HG03521 (cell line): ENCODE measurements at regions not wholly inside any gene's neighbourhood (a gene's known extent, or its start where the extent isn't known, plus 50 kb on each side); places are given as distances from the start of the nearest gene placed in this dataset.
"Not testable (repeated sequence)": the region's sequence is repeated elsewhere in the genome, so short reads cannot be mapped to it uniquely, and the experiment has no call there.

Experiments used
- ATAC-seq: cut with Tn5 transposase; IDR thresholded peaks from one replicate; pipeline ENCODE4 v1.9.1; 2021; ENCODE audit warnings: mild to moderate bottlenecking, moderate library complexity; ENCODE audit not compliant: unreplicated experiment

DNA sequence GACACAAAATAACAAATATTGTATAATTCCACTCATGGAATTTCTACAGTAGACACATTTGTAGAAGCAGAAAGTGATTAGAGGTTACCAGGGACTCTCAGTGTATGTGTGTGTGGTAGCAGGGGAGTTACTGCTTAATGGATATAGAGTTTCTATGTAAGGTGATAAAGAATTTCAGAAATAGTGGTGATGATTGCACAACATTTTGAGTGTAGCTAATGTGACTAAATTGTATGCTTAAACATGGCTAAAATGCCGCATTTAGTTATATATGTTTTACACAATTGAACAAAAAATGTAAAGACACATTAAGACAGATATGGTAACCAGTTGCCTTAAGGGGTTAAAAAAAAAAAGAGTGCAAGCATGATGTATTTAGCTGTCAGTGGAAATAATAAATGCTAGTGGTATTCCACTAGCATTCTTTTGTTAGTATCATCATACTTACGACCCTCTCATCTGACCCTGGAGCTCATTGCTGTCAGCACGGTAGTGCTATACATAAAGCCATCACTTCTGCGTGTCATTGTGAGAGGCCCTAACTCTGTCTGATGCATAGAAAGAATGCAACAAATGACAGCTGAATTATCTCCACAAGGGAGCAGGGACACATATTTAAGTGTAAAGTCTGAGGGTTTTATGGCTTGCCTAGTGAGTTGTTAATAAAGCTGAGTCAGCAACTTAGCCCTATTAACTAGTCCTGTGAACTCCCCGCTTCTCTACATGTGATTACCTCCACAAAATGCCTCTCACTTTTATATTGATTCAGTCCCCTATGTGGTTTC lies 134.1 kb upstream of the RXFP2 start:
- ATAC-seq, result no peak

DNA sequence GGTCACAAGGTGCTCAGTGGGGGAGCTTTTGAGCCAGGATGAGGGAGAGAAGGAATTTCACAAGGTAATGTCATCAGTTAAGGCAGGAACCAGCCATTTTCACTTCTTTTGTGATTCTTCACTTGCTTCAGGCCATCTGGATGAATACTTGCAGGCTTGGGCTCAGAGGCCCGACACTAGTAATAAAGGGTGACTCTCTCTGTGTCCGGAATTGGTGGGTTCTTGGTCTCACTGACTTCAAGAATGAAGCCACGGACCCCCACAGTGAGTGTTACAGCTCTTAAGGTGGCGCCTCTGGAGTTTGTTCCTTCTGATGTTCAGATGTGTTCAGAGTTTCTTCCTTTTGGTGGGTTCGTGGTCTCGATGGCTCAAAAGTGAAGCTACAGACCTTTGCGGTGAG lies 131.8 kb upstream of the RXFP2 start:
- ATAC-seq, result not testable (repeated sequence)

DNA sequence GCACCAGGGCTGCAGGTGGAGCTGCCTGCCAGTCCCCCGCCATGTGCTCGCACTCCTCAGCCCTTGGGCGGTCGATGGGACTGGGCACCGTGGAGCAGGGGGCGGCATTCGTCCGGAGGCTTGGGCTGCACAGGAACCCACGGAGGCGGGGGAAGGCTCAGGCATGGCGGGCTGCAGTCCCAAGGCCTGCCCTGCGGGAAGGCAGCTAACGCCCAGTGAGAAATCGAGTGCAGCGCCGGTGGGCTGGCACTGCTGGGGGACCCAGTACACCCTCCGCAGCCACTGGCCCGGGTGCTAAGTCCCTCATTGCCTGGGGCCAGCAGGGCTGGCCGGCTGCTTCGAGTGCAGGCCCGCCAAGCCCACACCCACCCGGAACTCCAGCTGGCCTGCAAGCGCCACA lies 130.5 kb upstream of the RXFP2 start:
- ATAC-seq, result not testable (repeated sequence)

DNA sequence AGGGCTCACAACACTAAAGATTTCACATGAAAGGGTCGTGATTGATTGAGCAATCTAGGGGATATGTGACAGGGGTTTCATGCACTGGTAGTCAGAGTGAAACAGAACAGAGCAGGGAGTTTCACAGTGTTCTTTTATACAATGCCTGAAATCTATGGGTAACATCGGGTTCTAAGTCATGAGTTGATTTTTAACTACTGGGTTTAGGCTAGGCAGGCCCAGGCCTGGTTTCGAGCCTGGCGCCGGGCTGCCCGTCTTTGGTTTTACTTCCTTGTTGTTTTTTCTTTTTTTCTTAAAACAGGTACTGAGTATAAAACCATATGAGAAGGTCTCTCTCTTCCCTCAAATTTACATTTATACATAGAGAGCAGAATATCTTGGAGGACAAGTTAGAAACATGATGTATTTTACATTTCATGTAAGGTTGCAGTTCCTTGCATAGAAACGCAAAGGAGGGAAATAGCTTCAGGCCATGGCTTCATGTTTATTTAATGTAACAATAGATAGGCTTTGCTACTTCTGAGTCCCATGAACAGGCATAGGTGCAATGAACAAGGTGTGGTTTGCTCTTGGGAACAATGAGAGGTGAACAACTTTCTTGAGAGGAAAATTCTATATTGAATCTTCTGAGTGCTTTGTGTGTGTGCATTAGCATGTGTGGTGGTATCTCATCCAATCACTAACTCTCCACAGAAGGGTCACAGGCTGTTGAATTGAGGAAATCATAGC lies 128.9 kb upstream of the RXFP2 start:
- no peak for ATAC-seq

DNA sequence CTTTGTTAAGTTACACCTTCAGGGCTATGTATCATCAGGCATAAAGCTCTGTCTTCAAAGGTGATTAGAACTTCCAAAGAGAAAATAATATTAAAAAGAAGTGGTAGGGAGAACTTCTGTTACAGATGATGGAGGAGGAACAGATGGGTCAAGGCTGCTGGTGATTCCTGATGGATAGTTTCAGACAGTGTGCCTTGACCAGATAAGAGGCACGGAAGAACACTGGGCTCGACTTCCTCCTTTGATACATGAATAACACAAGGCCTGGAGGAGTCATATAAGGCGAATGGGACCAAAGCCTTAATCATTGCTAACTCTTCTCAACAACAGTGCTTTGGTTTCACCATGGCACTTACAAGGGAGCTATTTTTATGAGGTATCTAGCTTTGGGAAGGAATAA lies 128.1 kb upstream of the RXFP2 start:
- ATAC-seq, result no peak

DNA sequence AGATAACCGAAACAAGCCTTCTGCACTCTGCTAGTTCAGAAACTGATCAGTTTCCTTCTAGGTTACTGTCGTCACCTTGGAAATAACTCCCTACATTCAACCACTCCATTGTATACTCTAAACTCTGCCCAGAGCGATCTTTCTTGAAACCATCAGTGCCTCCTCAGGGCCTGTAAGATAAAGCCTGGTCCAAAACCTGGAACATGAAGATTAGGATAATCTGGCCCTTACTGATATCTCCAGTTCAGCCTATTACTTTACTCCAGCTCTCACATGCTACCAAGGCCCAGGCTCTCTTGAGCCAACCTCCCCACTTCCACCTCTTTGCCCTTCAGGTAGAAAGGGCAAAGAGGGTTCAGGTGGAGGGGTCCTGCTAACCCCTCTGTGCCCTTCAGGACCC lies 125.3 kb upstream of the RXFP2 start:
- ATAC-seq, result no peak

DNA sequence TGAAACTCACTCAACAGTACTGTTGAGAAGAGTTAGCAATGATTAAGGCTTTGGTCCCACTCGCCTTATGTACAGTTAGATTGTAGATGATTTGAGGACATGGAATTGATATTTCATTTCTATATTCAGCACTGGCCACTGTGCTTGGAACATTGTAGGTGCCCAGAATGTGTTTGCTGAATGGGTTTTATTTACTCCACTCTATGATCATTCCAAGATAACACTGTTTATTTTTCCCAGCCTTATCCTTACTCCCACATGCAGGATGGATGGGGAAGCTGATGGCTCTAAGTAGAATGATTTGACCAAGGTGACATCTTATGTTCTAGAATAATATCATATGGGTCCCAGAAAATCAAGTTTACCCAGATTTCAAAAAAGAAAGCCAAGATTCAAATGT lies 124.6 kb upstream of the RXFP2 start:
- no peak for ATAC-seq

DNA sequence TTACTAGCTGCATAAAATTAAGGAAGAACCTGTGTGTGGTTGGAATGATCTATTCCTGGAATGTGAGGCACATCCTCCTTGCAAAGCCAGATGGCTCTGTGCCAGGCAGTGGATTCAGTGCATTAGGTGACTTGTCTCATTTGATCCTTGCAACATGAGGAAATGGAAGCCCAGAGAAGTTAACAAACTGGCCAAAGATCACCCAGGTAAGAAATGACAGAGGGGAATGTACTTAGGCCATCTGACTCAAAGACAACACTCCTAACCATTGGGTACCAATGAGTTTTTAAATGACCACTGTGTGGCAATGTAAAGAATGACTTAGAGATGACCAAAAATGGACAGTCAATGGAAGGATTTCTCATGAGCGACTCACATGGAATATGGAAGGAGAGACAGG lies 114.2 kb upstream of the RXFP2 start:
- ATAC-seq, result no peak

DNA sequence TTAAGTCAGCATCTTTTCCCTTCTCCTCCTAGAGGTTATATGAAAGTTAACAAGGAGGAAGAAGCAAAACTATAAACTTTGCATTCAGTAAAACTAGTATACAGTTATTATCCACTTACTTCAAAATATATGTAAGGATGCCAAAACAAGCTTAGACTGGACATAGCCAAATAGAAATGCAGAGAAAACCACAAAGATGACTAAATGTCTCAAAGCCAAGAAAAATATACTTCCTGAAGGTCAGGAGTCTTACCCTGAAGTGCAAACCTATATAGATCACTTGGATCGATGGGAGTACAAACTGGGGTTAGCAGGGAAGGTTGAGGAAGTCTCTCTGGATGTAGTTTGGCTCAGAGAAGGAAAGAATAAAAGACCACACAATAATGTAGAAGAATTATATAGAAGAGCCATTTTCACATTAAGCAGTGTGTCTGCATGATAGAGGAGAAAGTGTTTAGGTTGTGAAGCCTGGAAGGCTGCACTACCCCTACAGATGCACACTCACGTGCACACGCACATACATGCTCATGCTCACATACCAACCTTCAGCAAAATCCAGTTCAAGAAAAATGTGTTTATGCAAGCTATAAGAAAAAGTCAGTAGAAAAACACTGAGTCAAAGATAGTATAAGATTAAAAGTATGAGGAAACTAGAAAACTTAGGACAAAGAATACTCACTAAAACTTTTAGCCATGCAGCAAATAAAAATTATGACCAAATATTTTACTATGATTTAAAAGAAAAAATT lies 112.1 kb upstream of the RXFP2 start:
- no peak for ATAC-seq

DNA sequence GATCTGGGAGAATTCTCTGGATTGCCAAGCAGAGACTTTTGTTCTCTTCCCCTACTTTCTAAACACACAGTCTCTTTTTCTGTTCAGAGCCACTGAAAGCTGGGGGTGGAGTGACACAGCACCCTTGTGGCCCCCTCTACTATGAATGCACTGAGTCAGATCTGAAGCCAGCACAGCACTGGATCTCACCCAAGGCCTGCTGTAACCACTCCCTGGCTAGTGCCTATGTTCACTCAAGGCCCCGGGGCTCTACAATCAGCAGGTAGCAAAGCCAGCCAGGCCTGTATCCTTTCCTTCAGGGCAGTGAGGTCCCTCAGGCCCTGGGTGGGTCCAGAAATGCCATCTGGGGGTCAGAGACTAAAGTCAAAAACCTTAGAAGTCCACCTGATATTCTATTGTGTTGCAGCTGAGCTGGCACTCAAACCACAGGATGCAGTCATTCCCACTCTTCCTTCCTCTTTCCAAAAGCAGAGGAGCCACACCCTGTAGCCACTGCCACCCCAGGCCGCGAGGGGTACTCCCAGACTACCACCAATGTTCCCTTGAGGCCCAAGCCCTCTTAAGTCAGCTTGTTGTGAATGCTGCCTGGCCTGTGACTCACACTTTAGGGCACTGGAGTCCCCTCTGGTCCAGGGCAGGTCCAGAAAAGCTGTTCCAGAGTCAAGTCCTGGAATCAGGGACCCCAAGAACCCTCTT lies 110.1 kb upstream of the RXFP2 start:
- no peak for ATAC-seq

DNA sequence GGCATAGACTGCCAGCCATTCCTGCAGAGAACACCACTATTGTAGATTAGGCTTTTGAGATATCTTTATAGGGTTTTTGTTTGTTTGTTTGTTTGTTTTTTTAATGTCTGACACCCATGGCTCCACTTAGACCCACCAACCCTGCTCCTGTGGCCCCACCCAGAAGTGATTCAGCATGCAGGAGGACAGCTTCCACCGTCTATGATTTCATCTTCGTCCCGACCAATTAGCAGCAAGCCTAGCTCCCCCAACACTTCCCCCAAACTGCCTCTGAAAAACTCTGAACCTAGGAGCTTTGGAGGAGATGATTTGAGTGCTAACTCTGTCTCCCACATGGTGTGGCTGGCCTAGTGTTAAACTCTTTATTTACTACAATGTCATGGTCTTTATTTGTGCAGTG lies 108.3 kb upstream of the RXFP2 start:
- ATAC-seq, result no peak

DNA sequence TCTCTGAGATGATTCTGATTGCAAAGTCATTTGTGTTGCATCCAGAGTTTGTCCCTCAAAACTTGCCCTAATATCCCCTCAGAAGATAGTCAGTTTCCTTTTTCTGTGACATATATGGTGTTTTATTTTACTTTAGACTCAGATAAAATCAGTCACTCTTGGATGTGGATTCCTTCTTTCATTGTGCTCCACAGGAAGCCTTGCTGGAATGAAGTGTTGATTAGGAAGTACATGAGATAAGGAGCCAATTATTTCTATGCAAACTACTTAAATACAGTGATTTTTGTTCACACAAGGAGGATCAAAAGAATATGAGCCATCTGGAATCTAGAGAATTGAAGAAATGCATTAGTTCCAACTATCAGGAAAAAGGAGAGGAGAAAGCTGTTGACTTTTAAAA lies 107.6 kb upstream of the RXFP2 start:
- no peak for ATAC-seq

DNA sequence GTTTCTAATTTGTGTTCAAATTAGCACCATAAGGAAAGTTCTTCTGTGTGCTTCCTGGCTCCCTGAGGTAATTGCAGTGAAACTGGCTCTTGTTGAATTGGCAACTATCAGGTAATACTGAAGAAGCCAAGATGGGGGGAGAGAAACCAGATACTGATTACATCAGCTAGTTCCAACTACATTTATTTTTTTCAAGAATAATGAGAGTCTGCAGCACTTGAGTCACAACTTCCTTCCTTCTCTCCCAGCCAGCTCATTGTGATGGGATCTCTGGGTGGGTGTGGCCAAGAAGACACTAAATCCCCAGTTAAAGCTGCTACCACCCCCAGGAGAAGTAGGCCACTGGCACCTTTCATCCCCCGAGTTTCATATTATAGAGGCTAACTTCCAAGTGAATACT lies 100.7 kb upstream of the RXFP2 start:
- no peak for ATAC-seq

DNA sequence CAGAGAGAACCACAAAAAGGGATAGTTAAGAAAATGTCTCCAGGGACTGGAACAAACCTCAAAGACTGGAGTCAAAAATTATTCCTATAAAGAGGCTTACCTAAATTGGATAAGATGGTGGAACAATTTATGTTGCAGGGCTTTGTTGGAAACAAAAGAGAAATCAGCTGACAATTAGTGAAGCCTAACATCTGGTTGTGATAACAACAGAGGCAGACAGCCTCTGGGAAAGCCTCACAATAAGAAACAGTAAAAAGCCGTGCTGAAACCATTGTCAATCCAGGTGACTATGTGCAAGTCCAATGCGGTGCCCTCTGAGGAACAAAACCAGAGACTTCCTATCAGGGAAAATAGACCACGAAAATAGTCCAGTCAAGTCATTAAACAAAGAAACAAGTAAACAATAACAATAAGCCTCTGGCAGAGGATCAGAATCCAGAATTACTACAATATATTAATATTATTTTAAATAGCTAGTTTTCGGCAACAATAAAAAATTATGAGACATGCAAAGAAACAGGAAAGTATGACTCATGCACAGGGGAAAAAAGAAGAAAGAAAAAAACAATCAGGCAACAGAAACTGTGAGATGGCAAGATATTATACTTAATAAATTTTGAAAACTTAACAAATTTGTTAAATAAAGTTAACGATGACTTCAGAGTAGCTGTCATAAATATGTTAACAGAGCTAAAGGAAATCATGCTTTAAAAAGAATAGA lies 99.7 kb upstream of the RXFP2 start:
- no peak for ATAC-seq

DNA sequence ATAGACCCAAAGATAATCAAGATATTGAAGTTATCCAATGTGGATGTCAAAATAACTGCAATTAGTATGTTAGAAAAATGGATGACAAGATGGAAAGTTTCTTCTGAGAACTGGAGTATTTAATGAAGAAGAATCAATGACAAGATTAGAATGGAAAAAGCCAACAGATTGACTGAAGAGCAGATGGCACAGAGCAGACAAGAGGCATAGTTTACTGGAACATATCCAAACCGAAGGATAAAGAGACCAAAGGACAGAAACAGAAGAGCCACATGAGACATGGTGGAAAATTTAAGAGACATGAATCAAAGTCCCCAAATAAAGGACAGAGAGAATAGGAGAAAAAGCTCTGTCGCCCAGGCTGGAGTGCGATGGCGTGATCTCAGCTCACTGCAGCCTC lies 89.6 kb upstream of the RXFP2 start:
- ATAC-seq, result no peak

DNA sequence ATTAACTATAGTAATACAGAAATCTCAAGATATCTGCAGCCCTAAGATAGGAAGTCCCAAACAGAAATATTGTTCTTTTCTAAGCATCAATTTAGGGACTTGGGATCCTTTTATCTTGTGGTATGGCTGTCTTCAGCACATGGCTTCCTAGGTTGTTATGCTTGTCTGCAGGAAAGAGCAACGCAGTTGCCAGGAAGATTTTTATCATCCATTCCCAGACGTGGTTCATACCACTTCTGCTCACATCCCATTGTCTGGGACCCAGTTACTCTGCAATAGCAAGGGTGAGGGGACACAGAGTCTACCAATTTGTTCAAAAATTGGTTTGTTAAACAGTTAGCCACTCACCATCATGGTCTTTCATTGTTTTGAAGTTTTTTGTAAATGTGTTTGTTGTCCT lies 85.6 kb upstream of the RXFP2 start:
- ATAC-seq, result no peak

DNA sequence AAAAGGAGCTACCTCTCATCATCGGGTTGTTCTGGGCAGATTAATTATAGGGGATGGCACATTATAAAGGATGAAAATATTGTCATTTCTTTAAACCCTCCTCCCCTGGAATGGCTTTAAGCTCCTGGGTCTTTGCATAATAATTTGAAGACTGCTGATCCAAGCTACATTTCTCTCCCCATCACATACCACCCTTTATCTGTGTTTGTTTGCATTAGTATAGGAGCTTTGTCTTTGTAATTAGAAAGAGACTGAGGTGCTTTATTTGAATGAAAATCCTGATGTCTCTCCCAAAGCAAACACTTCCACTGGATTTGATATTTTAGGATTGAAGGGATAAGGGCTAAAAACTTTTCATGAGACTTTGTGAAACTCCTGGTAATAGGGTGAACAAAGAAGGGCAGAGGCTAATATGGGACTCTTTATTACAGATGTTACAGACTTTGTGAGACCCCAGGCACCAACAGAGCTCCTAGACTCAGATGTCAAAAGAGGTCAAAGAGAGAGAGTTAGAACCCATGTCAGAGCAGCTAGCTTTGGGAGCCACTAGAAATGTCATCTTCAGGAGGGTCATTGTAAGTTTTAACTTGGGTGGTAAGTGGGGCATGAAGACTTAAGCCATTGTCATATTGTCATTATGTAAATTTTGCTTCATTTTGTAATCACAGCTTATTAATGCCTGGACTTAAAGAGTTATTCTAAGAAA lies 75.3 kb upstream of the RXFP2 start:
- no peak for ATAC-seq

DNA sequence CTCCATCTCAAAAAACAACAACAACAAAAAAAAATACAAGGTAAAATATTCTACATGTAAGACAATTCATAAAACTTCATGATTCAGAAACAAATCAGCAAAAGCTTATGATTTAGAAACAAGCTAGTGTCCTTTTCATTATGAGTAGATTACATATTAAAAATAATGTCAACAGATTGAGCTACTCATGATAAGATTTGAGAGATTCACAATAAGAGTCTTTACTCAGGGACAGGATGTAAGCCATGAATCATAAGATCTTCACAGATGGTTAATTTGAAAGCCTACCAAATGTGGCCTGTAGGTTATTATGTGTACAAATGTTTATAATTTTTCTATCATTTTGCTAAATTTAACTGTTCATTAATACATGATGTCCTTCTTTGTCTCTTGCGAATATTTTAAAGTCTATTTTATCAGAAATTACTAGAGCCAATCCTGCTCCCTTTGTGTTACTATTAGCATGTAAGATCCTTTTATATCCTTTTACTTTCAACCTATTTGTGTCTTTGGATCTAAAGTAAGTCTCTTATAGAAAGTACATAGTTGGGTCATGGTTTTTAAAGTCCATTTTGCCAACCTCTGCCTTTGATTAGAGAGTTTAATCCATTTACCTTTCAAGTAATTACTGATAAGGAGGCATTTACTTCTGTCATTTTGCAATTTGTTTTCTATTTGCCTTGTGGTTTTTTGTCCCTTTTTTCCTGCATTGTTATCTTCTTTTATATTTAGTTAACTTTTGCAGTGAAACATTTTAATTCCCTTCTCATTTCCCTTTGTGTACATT lies 68.3 kb upstream of the RXFP2 start:
- no peak for ATAC-seq

DNA sequence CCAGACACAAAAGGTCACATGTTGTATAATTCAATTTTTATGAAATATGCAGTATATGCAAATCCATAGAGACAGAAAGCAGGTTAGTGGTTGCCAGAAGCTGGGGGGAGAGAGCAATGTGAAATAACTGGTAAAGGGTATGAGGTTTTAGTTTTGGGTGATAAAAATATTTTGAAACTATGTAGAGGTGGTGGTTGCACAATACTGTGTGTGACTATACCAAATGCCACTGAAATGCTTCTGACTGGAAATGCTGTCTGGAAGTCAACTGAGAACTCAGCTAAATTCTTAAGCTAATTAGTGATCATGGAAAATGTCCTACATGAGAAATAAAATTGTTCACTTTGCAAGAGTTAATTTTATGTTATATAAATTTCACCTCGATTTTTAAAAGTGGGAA lies 65.3 kb upstream of the RXFP2 start:
- no peak for ATAC-seq
